Epithelial cell of proximal tubule (primary cell): ENCODE measurements at regions not wholly inside any gene's neighbourhood (a gene's known extent, or its start where the extent isn't known, plus 50 kb on each side); places are given as distances from the start of the nearest gene placed in this dataset.
A peak's percentile ranks its signal among the peaks of the same experiment; 100 is the strongest.

Experiments used
- DNase-seq: peaks from one replicate; pipeline ENCODE4 v3.0.0-alpha.2; 2011; ENCODE audit warnings: low read depth
- H3K4me3 ChIP-seq: 2 replicates; pipeline ENCODE4 v1.5.1; 2011; ENCODE audit warnings: low read depth, mild to moderate bottlenecking, low read length
- TF ChIP-seq, protein P1 (sequence below): conservative IDR thresholded peaks from 2 replicates; pipeline ENCODE4 v1.5.1; 2012; ENCODE audit warnings: low read depth, mild to moderate bottlenecking, low read length

DNA sequence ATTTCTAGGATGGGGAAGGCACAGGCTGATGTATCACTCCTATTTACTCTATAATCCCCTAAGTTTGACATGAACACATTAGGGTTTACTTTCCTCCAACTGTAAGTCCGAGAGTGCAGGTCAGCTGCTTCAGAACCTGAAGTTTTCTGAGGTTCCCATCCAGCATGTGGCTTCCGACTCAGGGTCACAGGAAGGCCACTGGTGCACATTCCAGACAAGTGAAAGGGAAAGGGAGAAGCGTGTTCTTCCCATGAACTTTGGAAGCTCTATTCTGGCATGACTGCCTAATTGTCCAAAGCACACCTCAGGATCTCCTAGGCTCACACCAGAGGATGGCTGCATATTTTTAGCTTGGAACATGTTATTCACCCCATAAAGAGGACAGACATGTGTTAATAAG is 602.6 kb downstream of the SEMA5A start:
- peak; percentile 50 for DNase-seq
- no peak overlapping the region for H3K4me3 ChIP-seq
- TF ChIP-seq, protein P1, sequence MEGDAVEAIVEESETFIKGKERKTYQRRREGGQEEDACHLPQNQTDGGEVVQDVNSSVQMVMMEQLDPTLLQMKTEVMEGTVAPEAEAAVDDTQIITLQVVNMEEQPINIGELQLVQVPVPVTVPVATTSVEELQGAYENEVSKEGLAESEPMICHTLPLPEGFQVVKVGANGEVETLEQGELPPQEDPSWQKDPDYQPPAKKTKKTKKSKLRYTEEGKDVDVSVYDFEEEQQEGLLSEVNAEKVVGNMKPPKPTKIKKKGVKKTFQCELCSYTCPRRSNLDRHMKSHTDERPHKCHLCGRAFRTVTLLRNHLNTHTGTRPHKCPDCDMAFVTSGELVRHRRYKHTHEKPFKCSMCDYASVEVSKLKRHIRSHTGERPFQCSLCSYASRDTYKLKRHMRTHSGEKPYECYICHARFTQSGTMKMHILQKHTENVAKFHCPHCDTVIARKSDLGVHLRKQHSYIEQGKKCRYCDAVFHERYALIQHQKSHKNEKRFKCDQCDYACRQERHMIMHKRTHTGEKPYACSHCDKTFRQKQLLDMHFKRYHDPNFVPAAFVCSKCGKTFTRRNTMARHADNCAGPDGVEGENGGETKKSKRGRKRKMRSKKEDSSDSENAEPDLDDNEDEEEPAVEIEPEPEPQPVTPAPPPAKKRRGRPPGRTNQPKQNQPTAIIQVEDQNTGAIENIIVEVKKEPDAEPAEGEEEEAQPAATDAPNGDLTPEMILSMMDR, result no peak

- TF ChIP-seq, protein P1, result no peak
- no peak for DNase-seq
Measured at GRCh38 chr5:8944005-8944404, 601.9 kb downstream of the SEMA5A start.

DNA sequence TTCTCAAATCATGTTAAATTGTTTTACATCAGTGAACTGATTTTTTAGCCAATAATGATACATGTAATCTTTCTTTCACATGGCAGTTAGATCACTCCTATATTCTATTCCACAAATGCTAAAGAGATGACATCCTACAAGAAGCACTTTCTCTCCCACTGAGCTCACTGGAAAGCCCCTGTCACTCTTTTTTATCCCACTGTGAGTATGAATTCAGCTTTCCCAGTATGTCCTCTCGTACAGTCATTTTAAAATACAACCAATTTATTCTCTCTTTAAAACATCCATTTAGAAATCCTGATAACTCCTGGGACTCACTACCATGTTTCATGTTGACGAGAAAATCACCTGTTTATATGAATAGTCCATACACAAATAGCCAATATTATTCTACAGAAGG is 599.9 kb downstream of the SEMA5A start:
- H3K4me3 ChIP-seq, result no peak overlapping the region
- TF ChIP-seq, protein P1, result no peak
- DNase-seq, result no peak

More at GRCh38 chr5:8944005-8944404, 601.9 kb downstream of the SEMA5A start:
- no peak overlapping the region for H3K4me3 ChIP-seq

GRCh38 chr5:8949908-8950307 is 596.0 kb downstream of the SEMA5A start:
- H3K4me3 ChIP-seq, result no peak overlapping the region
- TF ChIP-seq, protein P1, result no peak
- peak; percentile 29 for DNase-seq

- no peak for DNase-seq
- no peak overlapping the region for H3K4me3 ChIP-seq
- TF ChIP-seq, protein P1, result no peak
Measured at GRCh38 chr5:8952147-8952546, 593.7 kb downstream of the SEMA5A start.

DNA sequence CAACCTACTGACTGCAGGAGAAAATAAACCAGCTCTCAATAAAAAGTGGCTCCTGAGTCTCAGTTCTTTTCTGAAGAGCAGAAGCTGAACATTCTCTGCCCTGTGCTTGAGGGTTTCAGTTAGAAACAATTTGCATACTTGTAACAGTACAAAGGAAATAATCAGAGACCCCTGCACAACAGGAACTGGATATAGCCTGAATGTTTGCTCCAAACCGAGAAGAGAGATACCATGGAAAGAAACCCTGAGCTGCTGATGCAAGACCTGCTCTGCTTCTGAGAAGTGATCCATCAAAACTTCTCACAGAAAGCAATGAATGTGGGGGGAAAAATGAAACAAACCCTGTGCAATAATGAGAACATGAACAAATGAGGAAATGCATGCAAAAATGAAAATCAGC is 592.9 kb downstream of the SEMA5A start:
- H3K4me3 ChIP-seq, result no peak overlapping the region
- TF ChIP-seq, protein P1, result no peak
- DNase-seq, result no peak

DNA sequence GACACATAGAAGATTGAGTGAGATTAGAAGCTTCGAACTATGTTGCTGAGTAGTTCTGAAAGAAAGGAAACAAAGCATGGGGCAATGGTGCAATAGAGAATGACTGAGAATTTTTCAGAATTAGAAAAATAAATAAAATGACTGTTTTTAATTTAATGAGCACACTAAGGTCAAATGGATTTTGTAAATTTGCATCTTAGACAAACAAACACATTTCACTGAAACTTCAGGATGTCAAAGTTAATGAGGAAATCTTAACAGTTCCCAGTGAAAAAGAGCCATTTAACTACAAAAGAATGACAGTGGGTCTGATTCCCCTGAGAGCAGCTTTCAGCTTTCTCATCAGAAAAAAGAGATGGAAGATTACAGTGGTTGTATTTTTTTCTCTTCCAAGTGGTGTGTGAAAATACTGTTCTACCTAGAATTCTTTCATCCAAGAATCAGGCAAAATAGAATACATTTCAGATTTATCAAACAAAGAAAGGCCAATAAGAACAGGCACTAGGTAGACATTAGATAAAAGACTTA is 591.9 kb downstream of the SEMA5A start:
- no peak overlapping the region for H3K4me3 ChIP-seq
- no peak for DNase-seq
- TF ChIP-seq, protein P1, result no peak
